ENCODE measurements at regions not wholly inside any gene's neighbourhood (a gene's known extent, or its start where the extent isn't known, plus 50 kb on each side); places are given as distances from the start of the nearest gene placed in this dataset.

GRCh38 chr7:13290975-13291374 lies 603.5 kb downstream of the ARL4A start (continued):
- TF ChIP-seq EGR1 (IDR thresholded peaks at IDR 0.05; ENCODE audit: low read depth), result no peak

GRCh38 chr7:13293264-13294002 lies 606.0 kb downstream of the ARL4A start:
- no peak overlapping the region for H3K9ac ChIP-seq (ENCODE audit: low read length)
- no peaks in the 10 kb centered on the region for H4K20me1 ChIP-seq (ENCODE audit: insufficient read depth)
- no peak overlapping the region for H3K27ac ChIP-seq (ENCODE audit: low read depth, low read length)
- no peaks in the 10 kb centered on the region for H3K9me2 ChIP-seq (ENCODE audit: insufficient read depth)
- no peak overlapping the region for H2AFZ ChIP-seq (ENCODE audit: low read depth, low read length, poor library complexity, severe bottlenecking)
- ATAC-seq (no peak), DNase-seq (ENCODE audit: low read depth, low spot score) (no peak)
- ChIA-PET POLR2A (no interaction called here), CTCF (no interaction called here), RAD21 (ENCODE audit: low non-redundant PET in 1 of 2, low total read pairs in 2 of 2, uncharacterized antibody in 2 of 2, unreplicated experiment in 2 of 2) (interaction anchor here in 1 of 2 experiments (0.7 kb wide), 1 partner anchor 448 kb away, joined by 4 read pairs; no protein-coding TSS in a partner anchor)
- no peaks in the 10 kb centered on the region for H3K79me2 ChIP-seq (ENCODE audit: insufficient read depth, low read length)
- no peaks in the 10 kb centered on the region for H3K27me3 ChIP-seq (ENCODE audit: insufficient read depth, low read length)
- H3K36me3 ChIP-seq (ENCODE audit: control insufficient read depth in 1 of 2, insufficient read depth in 2 of 2, low read length in 2 of 2), result no peaks in the 10 kb centered on the region
- TF ChIP-seq ZBTB33 (IDR thresholded peaks at IDR 0.05; ENCODE audit: extremely low read depth, insufficient replicate concordance, low read length) (no peak), SP1 (IDR thresholded peaks at IDR 0.05; ENCODE audit: low read depth) (no peak), ELF1 (IDR thresholded peaks at IDR 0.05; ENCODE audit: borderline replicate concordance, low read depth) (no peak), RAD21 (IDR thresholded peaks at IDR 0.05; ENCODE audit: low read depth) (no peak), TCF7L2 (IDR thresholded peaks at IDR 0.05; ENCODE audit: borderline replicate concordance, extremely low read depth, insufficient read depth, insufficient read length) (no peak), MAX (IDR thresholded peaks at IDR 0.05) (no peak)
- H3K4me1 ChIP-seq (ENCODE audit: control insufficient read depth in 1 of 2, insufficient read depth in 2 of 2, low read length in 2 of 2), result no peaks in the 10 kb centered on the region
- no peaks in the 10 kb centered on the region for H3K9me3 ChIP-seq (ENCODE audit: control insufficient read depth in 1 of 2, insufficient read depth in 1 of 2, low read depth in 1 of 2, low read length in 2 of 2)
- BruUV-seq (replicated peaks), result no TSS peak
- no peak overlapping the region for H3K4me3 ChIP-seq (replicated peaks in 1 of 2; ENCODE audit: low read depth in 1 of 2, low read length in 2 of 2)
- intact Hi-C loops (cut with micrococcal nuclease), result no loop called here
- H3K4me2 ChIP-seq (ENCODE audit: low read length), result no peak overlapping the region

All from HCT116 (cell line).